C4-2B (cell line): ENCODE measurements at regions not wholly inside any gene's neighbourhood (a gene's known extent, or its start where the extent isn't known, plus 50 kb on each side); places are given as distances from the start of the nearest gene placed in this dataset.

Source experiments
- H3K27ac ChIP-seq: fragments of 450-650 bp; 2 replicates; pipeline ENCODE4 v1.5.1; 2017
- CTCF ChIP-seq: fragments of 450-650 bp; conservative IDR thresholded peaks from 2 replicates; pipeline ENCODE4 v1.5.1; 2017; ENCODE audit warnings: mild to moderate bottlenecking
- ZFX ChIP-seq: fragments of 450-650 bp; IDR thresholded peaks from 2 replicates; pipeline ENCODE4 v1.6.1; 2017

DNA sequence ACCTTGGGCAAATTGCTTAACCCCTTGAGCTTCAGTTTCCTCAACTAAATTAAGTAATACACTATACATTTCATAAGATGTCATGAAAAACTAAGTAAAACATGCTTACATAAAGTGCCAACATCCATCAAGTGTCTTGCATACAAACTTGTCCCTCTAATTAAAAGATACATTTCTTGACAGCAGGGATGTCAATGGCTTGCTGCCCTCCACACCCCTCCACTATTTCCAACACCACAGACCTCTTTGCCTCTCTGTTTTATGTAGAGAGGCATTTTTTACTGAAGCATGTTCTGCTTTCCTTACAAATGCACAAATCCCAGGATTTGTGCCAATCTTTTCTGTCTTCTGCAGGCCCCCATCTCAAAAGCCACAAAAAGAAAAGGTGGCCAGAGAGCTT lies 89.0 kb upstream of the HOXC13 start:
- no peak overlapping the region for H3K27ac ChIP-seq
- TF ChIP-seq CTCF, result no peak
- TF ChIP-seq ZFX, result no peak

DNA sequence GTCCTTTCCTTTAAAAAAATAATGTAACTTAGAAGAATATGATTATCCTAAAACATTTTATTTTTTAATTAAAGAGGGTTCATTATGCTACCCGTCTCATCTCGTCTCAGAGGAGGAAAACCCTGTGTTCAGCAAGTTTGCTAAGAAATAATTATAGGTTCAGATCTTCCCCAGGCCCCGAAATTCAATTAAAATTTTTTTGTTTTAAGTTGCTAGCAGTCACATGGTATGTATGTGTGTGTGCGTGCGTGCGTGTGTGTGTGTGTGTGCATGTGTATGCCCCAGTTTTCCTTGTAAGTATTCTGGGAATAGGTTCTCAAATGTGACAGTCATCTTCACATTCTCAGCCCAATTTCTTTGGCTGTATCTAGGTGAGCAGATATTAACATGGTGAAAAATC lies 86.6 kb upstream of the HOXC13 start:
- TF ChIP-seq CTCF, result no peak
- no peak for TF ChIP-seq ZFX
- H3K27ac ChIP-seq, result no peak overlapping the region

- TF ChIP-seq CTCF, result no peak
- TF ChIP-seq ZFX, result no peak
These were observed 85.6 kb upstream of the HOXC13 start for GRCh38 chr12:53852992-53853391.

GRCh38 chr12:53854701-53855316 lies 83.8 kb upstream of the HOXC13 start:
- H3K27ac ChIP-seq, result no peak overlapping the region
- TF ChIP-seq ZFX (no peak), CTCF (no peak)

More at GRCh38 chr12:53852992-53853391, 85.6 kb upstream of the HOXC13 start:
- no peak overlapping the region for H3K27ac ChIP-seq

GRCh38 chr12:53856132-53856531 lies 82.5 kb upstream of the HOXC13 start:
- no peak overlapping the region for H3K27ac ChIP-seq
- TF ChIP-seq CTCF, result no peak
- TF ChIP-seq ZFX, result no peak

DNA sequence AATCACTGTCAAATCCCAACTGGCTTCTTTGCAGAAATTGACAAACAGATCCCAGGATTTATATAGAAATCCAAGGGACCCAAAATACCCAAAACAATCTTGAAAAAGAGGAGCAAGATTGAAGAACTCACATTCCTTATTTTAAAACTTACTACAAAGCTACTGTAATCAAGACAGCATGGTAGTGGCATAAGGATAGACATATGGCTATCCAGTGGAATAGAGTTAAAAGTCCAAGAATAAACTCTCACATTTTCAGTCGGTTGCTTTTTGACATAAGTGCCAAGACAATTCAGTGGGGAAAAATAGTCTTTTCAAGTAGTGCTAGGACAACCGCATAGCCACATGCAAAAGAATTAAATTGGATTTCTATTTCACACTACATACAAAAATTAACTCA lies 81.0 kb upstream of the HOXC13 start:
- TF ChIP-seq CTCF (no peak), ZFX (no peak)
- no peak overlapping the region for H3K27ac ChIP-seq

DNA sequence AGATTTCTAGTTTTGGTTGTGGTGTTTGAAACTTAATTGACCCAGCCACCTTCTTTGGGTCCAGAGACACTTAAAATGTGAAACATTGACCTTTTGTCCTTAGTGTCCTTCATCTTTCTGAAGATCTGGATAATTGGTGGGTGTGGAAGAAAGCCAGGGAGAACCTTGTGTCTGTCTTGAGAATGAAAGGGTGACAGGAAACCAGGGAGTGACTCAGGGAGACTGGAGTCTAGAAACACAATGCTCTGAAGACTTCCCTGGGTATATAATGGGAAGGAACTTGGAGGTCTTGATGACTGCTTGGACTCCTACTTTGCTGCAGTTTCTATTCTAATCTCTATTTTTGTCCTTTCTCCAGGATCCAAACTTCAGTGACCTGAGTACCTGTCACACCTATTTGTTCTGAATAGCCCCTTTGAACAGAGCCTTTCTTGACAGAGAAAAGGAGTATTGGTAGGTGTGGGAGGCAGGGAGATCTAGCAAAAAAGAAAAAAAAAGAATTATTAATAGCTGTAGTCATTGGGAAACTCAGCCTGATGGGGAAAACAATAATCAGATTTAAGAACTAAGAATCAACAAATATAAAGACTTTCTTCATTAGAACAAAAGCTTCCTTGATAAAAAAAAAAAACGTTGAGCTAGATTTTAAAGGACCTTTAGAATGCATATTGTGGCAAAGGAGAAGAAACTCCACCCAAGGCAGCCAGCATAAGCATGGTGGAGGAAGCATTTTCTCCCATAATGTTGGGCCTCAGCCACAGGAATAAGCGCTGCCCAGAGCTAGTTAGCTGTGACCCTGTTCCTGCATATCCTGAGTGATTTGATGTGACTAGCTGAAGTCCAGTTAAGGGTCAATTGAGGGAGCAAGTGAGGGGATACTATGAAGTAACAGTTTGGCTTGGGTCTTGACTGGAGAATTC lies 77.9 kb upstream of the HOXC13 start:
- TF ChIP-seq CTCF (no peak), ZFX (no peak)
- H3K27ac ChIP-seq, result no peak overlapping the region
